Pancreas (tissue), 10 donors: ENCODE measurements at regions not wholly inside any gene's neighbourhood (a gene's known extent, or its start where the extent isn't known, plus 50 kb on each side); places are given as distances from the start of the nearest gene placed in this dataset.

ENCODE experiments used
- ATAC-seq, 4 donors: fragments of 200-7000 bp; cut with Tn5 transposase; one replicate each; pipeline versions ENCODE4 v1.8.0 to v1.9.1; 2020; ENCODE audit warnings: mild to moderate bottlenecking in 4 of 4, moderate library complexity in 4 of 4
- DNase-seq, 6 donors: peaks; one replicate each; pipeline ENCODE4 v3.0.0-alpha.2; 2020
- FAIRE-seq: peaks from 2 replicates; lab custom pipeline; 2012; peaks lifted over from hg19 to GRCh38; lab: Jason Lieb, UNC
- H3K27ac ChIP-seq, 4 donors: fragments of 200-600 bp; sonication (generic); 1 replicate in 3 of 4; 2 replicates in 1 of 4; pipeline versions ENCODE4 v1.5.0 to v1.8.0; 2020
- H3K27me3 ChIP-seq, 4 donors: fragments of 200-600 bp; one replicate each; pipeline ENCODE4 v1.8.0; 2021
- H3K36me3 ChIP-seq, 3 donors: fragments of 200-600 bp; sonication (generic) in 1 of 3; one replicate each; pipeline versions ENCODE4 v1.5.0 to v1.8.0; 2020 to 2021
- H3K4me1 ChIP-seq, 3 donors: fragments of 200-600 bp; one replicate each; pipeline ENCODE4 v1.8.0; 2021
- H3K4me3 ChIP-seq, 4 donors: fragments of 200-600 bp; sonication (generic) in 2 of 4; one replicate each; pipeline versions ENCODE4 v1.5.0 to v1.8.0; 2020 to 2021
- H3K9me3 ChIP-seq, 4 donors: fragments of 200-600 bp; one replicate each; pipeline ENCODE4 v1.8.0; 2021
- WGBS, 2 donors: extraction: QIAGEN DNeasy Blood & Tissue Kit; methylation state at CpG; one replicate each; pipeline ENCODE4 v1.1.7; 2013; 5-methylcytosine and 5-hydroxymethylcytosine counted together
- intact Hi-C, 3 donors: fragments of 100-400 bp; cut with DNase I; formaldehyde crosslinking; loops; one replicate each; pipeline versions ENCODE4 v1.11.1 to v1.14.2; 2022
- TF ChIP-seq, protein P1 (sequence below), 4 donors: fragments of 200-600 bp; sonication (generic) in 3 of 4; IDR thresholded peaks; one replicate each; pipeline versions ENCODE4 v1.5.0 to v1.8.0; 2021; ENCODE audit warnings: antibody characterized with exemption in 4 of 4
- donor health status: healthy with polysubstance abuse.
- donor health status: DM: no; HTN: no; CAD: no; lungs with moderate emphysema.
- donor health status: DM: no; HTN: no; CAD: no.
- donor health status: control.
- donor health status: control.
- donor health status: Bipolar disorder and iron deficiency.
- donor health status: DM: yes; HTN: yes; CAD: no.
- donor health status: DM: no; HTN: no; CAD: no.
- donor health status: DM: no; HTN: no; CAD: no.
- donor health status: DM: yes; HTN: yes; CAD: no.

DNA sequence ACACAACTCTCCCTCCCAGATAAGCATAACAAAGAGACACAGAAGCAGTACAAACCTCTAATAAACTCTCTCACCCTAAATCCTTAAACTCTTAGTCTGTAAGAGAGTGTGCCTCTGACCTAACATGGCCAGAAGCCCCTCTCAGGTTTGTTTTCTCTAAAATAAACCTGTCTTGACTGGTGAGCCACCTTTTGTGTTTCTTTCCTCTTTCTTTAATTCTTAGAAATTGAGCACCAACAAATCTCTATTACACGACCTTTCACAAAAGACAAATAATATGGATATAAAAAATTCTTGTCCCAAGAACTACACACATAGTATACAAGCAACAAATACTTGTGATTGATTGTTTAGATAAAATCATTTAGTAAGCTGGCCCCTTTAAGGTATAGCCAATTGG, 573.7 kb downstream of the EPHA5 start:
- no peak for DNase-seq
- Histone ChIP-seq H3K4me3 (no peak overlapping the region), H3K36me3 (no peaks in the 10 kb centered on the region), H3K27ac (no peak overlapping the region), H3K9me3 (no peaks in the 10 kb centered on the region), H3K27me3 (no peaks in the 10 kb centered on the region), H3K4me1 (no peaks in the 10 kb centered on the region)
- no peak for ATAC-seq
- intact Hi-C loops: no loop called here
- WGBS, 2 donors: 10 to 19% methylated on average over 1 of the region's 1 CpG
- TF ChIP-seq, protein P1, sequence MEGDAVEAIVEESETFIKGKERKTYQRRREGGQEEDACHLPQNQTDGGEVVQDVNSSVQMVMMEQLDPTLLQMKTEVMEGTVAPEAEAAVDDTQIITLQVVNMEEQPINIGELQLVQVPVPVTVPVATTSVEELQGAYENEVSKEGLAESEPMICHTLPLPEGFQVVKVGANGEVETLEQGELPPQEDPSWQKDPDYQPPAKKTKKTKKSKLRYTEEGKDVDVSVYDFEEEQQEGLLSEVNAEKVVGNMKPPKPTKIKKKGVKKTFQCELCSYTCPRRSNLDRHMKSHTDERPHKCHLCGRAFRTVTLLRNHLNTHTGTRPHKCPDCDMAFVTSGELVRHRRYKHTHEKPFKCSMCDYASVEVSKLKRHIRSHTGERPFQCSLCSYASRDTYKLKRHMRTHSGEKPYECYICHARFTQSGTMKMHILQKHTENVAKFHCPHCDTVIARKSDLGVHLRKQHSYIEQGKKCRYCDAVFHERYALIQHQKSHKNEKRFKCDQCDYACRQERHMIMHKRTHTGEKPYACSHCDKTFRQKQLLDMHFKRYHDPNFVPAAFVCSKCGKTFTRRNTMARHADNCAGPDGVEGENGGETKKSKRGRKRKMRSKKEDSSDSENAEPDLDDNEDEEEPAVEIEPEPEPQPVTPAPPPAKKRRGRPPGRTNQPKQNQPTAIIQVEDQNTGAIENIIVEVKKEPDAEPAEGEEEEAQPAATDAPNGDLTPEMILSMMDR (IDR thresholded peaks at IDR 0.05): no peak
- no peak for FAIRE-seq

DNA sequence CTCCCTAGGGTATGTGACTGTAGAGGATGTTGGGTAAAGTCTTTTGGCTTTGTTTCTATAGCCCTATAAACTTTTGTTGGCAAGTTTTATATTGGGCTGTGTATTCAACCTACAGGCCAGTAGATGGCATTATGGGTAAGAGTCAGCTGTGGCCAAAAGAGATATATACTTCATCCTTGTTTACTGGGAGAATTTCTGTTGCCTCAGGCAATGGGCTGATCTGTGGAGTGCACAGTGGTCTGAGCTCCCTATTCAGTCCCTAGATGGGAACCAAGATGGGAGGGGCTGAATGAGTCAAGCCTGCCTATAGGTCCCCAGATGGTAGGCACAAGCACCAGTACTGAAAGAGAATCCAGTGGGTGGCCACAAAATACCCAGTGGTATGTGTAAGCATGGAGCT, 580.6 kb downstream of the EPHA5 start:
- DNase-seq: no peak
- H3K4me3 ChIP-seq: no peak overlapping the region
- no peak overlapping the region for H3K27ac ChIP-seq
- H3K4me1 ChIP-seq: no peaks in the 10 kb centered on the region
- no peaks in the 10 kb centered on the region for H3K9me3 ChIP-seq
- peak in 3 of 4 donors; percentile 48 to 53 (median 50) for ATAC-seq
- FAIRE-seq: no peak
- TF ChIP-seq, protein P1 (IDR thresholded peaks at IDR 0.05): no peak
- no peaks in the 10 kb centered on the region for H3K27me3 ChIP-seq
- no peaks in the 10 kb centered on the region for H3K36me3 ChIP-seq
- intact Hi-C loops: no loop called here

DNA sequence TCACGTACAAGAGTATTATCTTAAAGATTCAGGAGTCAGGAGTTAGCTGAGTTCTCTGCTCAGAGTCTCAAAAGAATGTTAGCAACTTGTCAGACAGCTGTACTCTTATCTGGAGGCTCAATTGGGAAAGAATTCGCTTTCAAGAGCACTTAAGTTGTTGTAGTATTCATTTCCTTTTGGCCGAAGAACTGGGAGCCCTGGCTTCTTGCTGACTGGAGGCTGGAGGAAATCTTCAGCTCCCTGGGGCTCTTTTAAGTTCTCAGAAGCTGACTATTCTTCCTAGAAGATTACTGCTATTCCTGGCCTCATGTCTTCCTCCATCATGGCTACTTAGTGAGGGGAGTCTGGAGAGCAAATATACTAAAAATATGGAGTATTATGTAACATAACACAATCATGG, 587.2 kb downstream of the EPHA5 start:
- DNase-seq: no peak

DNA sequence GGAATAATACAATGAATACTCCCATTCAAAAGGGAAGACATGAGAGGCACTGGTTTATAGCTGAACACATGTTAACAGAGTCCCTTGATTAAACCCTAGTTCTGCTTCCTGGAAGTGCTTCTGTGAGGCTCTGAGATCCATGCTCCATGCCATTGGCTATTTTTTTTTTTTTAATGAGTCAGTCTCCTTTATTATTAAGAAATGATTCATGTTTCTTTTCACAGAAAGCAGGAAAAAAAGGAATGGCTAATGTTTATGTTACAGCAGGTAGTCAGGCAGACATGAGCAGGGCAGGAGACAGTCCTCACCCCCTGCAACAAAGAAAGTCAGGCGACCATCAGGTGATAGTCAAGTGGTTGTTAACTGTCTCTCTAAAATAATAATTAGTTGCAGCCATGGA, 598.7 kb downstream of the EPHA5 start:
- Histone ChIP-seq H3K36me3 (no peaks in the 10 kb centered on the region), H3K9me3 (no peaks in the 10 kb centered on the region), H3K4me1 (no peaks in the 10 kb centered on the region), H3K27ac (no peak overlapping the region), H3K4me3 (no peak overlapping the region), H3K27me3 (no peaks in the 10 kb centered on the region)
- no peak for DNase-seq
- FAIRE-seq: no peak
- 59 to 89% methylated on average over 1 of the region's 1 CpG for WGBS, 2 donors
- no peak for ATAC-seq
- TF ChIP-seq, protein P1 (IDR thresholded peaks at IDR 0.05): no peak
- intact Hi-C loops: no loop called here

More for the DNA sequence above, 587.2 kb downstream of the EPHA5 start:
- Histone ChIP-seq H3K27ac (no peak overlapping the region), H3K4me3 (no peak overlapping the region), H3K27me3 (no peaks in the 10 kb centered on the region), H3K9me3 (peaks cover 0 to 2% (median 0%) of the 10 kb centered on the region in 4 donors), H3K4me1 (peaks cover 0 to 12% (median 8%) of the 10 kb centered on the region in 3 donors), H3K36me3 (no peaks in the 10 kb centered on the region)
- FAIRE-seq (no peak), ATAC-seq (no peak)
- intact Hi-C loops: no loop called here
- TF ChIP-seq, protein P1 (IDR thresholded peaks at IDR 0.05): no peak
- WGBS, 2 donors: 50 to 52% methylated on average over 3 of the region's 3 CpGs

DNA sequence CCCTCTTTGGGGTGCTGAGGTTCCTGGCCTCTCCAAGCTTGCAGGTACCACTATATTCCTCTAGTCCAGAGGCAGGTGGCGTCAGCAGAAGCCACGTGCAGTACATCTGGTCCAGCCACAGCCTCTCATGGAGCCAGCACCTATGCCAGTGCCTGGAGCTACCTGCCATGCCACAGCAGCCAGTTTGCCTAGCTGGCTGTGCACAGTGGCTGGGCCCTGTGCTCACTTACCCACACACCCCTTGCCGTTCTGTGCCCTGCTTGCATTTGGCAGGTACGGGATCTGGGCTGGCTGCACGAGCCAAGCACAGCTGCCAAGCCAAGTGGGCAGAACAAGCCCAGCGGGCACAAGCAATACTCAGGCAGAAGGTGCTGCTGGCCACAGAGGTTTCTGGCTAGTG, 601.1 kb downstream of the EPHA5 start:
- no peak overlapping the region for H3K27ac ChIP-seq
- peak in 1 of 6 donors; percentile 33 for DNase-seq
- H3K4me1 ChIP-seq: no peaks in the 10 kb centered on the region

More for the DNA sequence above, 601.1 kb downstream of the EPHA5 start:
- whole genome bisulfite sequencing, 2 donors: 60 to 71% methylated on average over 6 of the region's 6 CpGs
- TF ChIP-seq, protein P1 (IDR thresholded peaks at IDR 0.05): no peak
- no peak overlapping the region for H3K4me3 ChIP-seq
- intact Hi-C loops: no loop called here
- no peaks in the 10 kb centered on the region for H3K9me3 ChIP-seq
- ATAC-seq (no peak), FAIRE-seq (no peak)
- no peaks in the 10 kb centered on the region for H3K27me3 ChIP-seq
- no peaks in the 10 kb centered on the region for H3K36me3 ChIP-seq
